GM23248 (cell line): ENCODE measurements at regions not wholly inside any gene's neighbourhood (a gene's known extent, or its start where the extent isn't known, plus 50 kb on each side); places are given as distances from the start of the nearest gene placed in this dataset.

ENCODE experiments used
- EZH2 ChIP-seq: fragments of 200-600 bp; sonication (generic); IDR thresholded peaks from 2 replicates; pipeline ENCODE4 v1.6.1; 2018; ENCODE audit warnings: antibody characterized with exemption, mild to moderate bottlenecking; ENCODE audit not compliant: insufficient read depth, poor library complexity, severe bottlenecking
- EZH2phosphoT487 ChIP-seq: fragments of 200-600 bp; sonication (generic); IDR thresholded peaks from 2 replicates; pipeline ENCODE4 v1.6.1; 2018; ENCODE audit warnings: antibody characterized with exemption, moderate library complexity, mild to moderate bottlenecking, low read depth; ENCODE audit not compliant: insufficient read depth

DNA sequence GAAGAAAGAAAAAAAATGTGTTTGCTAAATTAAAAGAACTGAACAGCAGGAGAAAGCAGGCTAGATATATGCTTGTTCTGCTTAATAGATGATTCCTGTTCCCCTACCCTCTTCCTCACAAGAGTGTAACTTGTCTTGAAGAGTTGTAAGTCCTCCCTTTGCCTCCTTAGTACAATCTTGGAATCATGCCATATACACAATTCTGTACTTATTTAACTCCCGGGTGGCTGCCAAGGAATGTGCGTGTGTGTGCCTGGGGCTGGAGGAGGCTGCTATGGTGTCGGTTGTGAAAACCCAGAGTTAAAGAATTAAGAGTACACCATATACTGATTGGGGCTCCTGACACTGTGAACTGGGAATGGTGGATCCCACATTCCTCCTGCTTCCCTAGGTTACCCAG lies 194.2 kb downstream of the SIPA1L2 start:
- TF ChIP-seq EZH2phosphoT487 (no peak), EZH2 (no peak)
